Parathyroid adenoma (tissue), 2 donors: ENCODE measurements at regions not wholly inside any gene's neighbourhood (a gene's known extent, or its start where the extent isn't known, plus 50 kb on each side); places are given as distances from the start of the nearest gene placed in this dataset.

ENCODE experiments used
- H2AFZ ChIP-seq: fragments of 300-600 bp; sonication (generic); one replicate; pipeline ENCODE4 v1.7.0; 2017; ENCODE audit warnings: antibody characterized with exemption, mild to moderate bottlenecking
- H3K27ac ChIP-seq: fragments of 300-600 bp; sonication (generic); one replicate; pipeline ENCODE4 v1.7.0; 2017
- H3K27me3 ChIP-seq: fragments of 300-600 bp; sonication (generic); one replicate; pipeline ENCODE4 v1.7.0; 2017; ENCODE audit warnings: low read length; ENCODE audit not compliant: control insufficient read depth, insufficient read depth
- H3K36me3 ChIP-seq: fragments of 300-600 bp; sonication (generic); one replicate; pipeline ENCODE4 v1.7.0; 2017; ENCODE audit warnings: low read length; ENCODE audit not compliant: control insufficient read depth, insufficient read depth
- H3K4me1 ChIP-seq: fragments of 300-600 bp; sonication (generic); one replicate; pipeline ENCODE4 v1.7.0; 2017; ENCODE audit warnings: control low read depth
- H3K4me2 ChIP-seq: fragments of 300-600 bp; sonication (generic); one replicate; pipeline ENCODE4 v1.7.0; 2017; ENCODE audit warnings: low read length
- H3K4me3 ChIP-seq: fragments of 300-600 bp; sonication (generic); one replicate; pipeline ENCODE4 v1.7.0; 2017; ENCODE audit warnings: low read depth, low read length
- H3K79me2 ChIP-seq: fragments of 300-600 bp; sonication (generic); one replicate; pipeline ENCODE4 v1.7.0; 2017; ENCODE audit warnings: control low read depth
- H3K9ac ChIP-seq: fragments of 300-600 bp; sonication (generic); one replicate; pipeline ENCODE4 v1.7.0; 2017; ENCODE audit warnings: mild to moderate bottlenecking
- H3K9me3 ChIP-seq: fragments of 300-600 bp; sonication (generic); one replicate; pipeline ENCODE4 v1.7.0; 2017; ENCODE audit warnings: low read length; ENCODE audit not compliant: control insufficient read depth
- TF ChIP-seq, protein P1 (sequence below): fragments of 300-600 bp; sonication (generic); IDR thresholded peaks from one replicate; pipeline ENCODE4 v1.7.0; 2017; ENCODE audit warnings: antibody characterized with exemption, mild to moderate bottlenecking
- donor health status: primary hyperparathyroidism.

DNA sequence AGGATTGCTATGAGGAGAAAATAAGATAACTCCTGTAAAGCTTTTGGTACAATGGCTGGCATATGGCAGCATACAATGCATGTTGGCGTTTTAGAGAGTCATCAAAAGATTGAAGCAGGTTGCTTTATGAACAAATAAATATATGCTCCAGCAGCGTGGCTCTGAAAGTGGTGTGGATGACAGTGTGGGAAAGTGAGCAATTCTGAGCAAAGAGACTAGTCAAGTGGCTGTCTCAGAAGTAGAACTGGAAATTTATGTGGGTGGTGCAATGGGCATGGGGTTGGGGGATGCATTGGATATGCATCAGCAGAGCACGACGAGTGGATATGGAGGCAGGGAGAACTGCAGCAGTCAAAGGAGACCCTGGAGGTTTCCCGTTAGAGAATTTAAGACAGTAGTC is 66.2 kb upstream of the PHACTR2 start:
- no peaks in the 10 kb centered on the region for H3K9me3 ChIP-seq
- TF ChIP-seq, protein P1, sequence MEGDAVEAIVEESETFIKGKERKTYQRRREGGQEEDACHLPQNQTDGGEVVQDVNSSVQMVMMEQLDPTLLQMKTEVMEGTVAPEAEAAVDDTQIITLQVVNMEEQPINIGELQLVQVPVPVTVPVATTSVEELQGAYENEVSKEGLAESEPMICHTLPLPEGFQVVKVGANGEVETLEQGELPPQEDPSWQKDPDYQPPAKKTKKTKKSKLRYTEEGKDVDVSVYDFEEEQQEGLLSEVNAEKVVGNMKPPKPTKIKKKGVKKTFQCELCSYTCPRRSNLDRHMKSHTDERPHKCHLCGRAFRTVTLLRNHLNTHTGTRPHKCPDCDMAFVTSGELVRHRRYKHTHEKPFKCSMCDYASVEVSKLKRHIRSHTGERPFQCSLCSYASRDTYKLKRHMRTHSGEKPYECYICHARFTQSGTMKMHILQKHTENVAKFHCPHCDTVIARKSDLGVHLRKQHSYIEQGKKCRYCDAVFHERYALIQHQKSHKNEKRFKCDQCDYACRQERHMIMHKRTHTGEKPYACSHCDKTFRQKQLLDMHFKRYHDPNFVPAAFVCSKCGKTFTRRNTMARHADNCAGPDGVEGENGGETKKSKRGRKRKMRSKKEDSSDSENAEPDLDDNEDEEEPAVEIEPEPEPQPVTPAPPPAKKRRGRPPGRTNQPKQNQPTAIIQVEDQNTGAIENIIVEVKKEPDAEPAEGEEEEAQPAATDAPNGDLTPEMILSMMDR = no peak
- peaks cover 13% of the 10 kb centered on the region for H3K4me1 ChIP-seq
- no peak overlapping the region for H3K4me2 ChIP-seq
- no peak overlapping the region for H3K4me3 ChIP-seq
- H3K9ac ChIP-seq = no peak overlapping the region
- no peaks in the 10 kb centered on the region for H3K27me3 ChIP-seq
- H3K36me3 ChIP-seq = no peaks in the 10 kb centered on the region
- peaks cover 48% of the 10 kb centered on the region for H3K79me2 ChIP-seq
- H2AFZ ChIP-seq = no peak overlapping the region
- H3K27ac ChIP-seq = no peak overlapping the region

DNA sequence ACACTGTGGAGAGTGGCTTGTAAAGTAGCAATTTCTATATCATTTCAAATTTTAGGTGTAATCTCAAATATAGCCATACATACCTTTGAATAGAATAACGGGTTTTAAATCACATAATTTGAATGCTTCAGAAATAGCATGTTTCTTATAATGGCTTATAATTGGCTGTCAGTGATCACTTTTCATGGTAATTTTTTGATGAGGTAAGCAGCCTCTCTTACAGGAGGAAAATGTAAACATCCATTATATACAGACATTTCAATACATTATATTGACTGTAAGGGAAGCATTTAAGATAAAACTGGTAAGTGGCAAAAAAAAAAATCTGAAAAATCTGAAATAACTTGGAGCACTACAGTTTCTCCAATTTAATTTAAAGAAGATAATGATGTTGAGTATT is 67.8 kb upstream of the PHACTR2 start:
- H3K27me3 ChIP-seq = no peaks in the 10 kb centered on the region
- no peaks in the 10 kb centered on the region for H3K36me3 ChIP-seq
- no peak overlapping the region for H3K4me3 ChIP-seq
- H2AFZ ChIP-seq = no peak overlapping the region
- H3K9ac ChIP-seq = no peak overlapping the region
- H3K4me1 ChIP-seq = peaks cover 13% of the 10 kb centered on the region
- peaks cover 45% of the 10 kb centered on the region for H3K79me2 ChIP-seq
- H3K4me2 ChIP-seq = no peak overlapping the region
- TF ChIP-seq, protein P1 = no peak
- H3K27ac ChIP-seq = no peak overlapping the region
- no peaks in the 10 kb centered on the region for H3K9me3 ChIP-seq

DNA sequence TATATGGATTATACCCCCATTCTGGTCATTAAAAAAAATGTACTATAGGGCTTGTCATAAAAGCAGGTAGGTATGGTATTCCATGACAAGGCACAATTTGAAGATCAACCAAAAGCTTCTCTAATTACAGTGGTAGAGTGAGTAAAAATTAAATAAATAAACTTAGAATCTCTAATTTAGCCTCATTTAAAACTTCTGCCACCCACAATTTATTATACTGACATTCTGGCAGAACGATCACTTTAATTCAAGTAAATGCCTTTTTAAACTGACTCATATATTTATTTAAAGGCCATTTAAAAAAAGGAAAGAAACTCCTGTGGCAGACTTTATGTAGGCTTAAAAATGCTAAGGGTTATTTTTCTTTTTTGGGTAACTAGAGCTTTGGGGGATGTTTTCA is 68.3 kb upstream of the PHACTR2 start:
- no peaks in the 10 kb centered on the region for H3K9me3 ChIP-seq
- H3K36me3 ChIP-seq = no peaks in the 10 kb centered on the region
- peaks cover 13% of the 10 kb centered on the region for H3K4me1 ChIP-seq
- no peak overlapping the region for H3K4me2 ChIP-seq
- H3K79me2 ChIP-seq = peaks cover 48% of the 10 kb centered on the region
- no peak overlapping the region for H3K9ac ChIP-seq
- H3K4me3 ChIP-seq = no peak overlapping the region
- TF ChIP-seq, protein P1 = no peak
- H2AFZ ChIP-seq = no peak overlapping the region
- no peak overlapping the region for H3K27ac ChIP-seq
- H3K27me3 ChIP-seq = no peaks in the 10 kb centered on the region

DNA sequence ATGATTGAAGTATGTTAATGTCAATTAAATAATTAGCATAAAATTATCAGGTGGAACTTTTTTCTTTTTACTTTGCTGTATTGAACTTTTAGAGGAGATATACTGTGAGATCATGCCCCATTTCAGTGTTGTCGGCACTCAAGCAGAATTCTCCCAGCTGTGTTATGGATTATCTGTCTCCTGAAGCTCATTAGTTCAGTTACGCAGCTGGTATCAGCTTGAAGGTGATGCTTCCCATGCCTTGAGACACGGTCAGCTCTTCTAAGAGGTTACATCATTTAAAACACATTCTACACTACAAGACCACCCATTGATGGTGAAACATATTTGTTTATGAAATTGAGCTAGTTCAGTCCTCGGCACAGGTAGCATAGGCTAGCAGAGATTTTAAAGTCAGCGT is 68.9 kb upstream of the PHACTR2 start:
- Histone ChIP-seq H2AFZ (no peak overlapping the region), H3K9ac (no peak overlapping the region), H3K79me2 (peaks cover 47% of the 10 kb centered on the region), H3K4me2 (no peak overlapping the region), H3K27ac (no peak overlapping the region), H3K27me3 (no peaks in the 10 kb centered on the region), H3K36me3 (no peaks in the 10 kb centered on the region), H3K4me3 (no peak overlapping the region), H3K4me1 (peaks cover 13% of the 10 kb centered on the region), H3K9me3 (no peaks in the 10 kb centered on the region)
- TF ChIP-seq, protein P1 = no peak

DNA sequence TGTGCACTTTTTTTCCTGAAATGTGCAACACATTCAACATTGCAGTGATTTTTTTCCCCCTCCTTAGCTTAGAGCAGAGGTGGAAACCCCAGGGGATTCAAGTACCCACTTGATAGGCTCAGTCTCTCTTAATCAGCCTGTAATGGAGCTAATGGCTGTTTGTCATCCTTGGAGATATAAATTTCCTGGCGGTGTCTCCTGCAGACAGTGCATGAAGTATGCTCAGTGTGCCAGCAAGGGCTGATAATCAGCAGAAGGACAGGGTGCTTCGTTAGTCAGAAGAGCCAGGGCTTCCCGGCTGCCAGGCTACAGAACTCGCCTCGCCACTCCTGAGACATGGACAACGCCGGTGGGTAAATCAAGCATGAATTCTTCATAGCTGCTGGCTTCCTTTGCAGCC is 69.8 kb upstream of the PHACTR2 start:
- H3K9me3 ChIP-seq = no peaks in the 10 kb centered on the region
- peaks cover 42% of the 10 kb centered on the region for H3K79me2 ChIP-seq
- peaks cover 13% of the 10 kb centered on the region for H3K4me1 ChIP-seq
- H3K4me2 ChIP-seq = no peak overlapping the region
- H3K36me3 ChIP-seq = no peaks in the 10 kb centered on the region
- H3K27ac ChIP-seq = no peak overlapping the region
- no peak overlapping the region for H3K9ac ChIP-seq
- TF ChIP-seq, protein P1 = no peak
- no peaks in the 10 kb centered on the region for H3K27me3 ChIP-seq
- no peak overlapping the region for H3K4me3 ChIP-seq
- H2AFZ ChIP-seq = no peak overlapping the region
